ENCODE measurements at regions not wholly inside any gene's neighbourhood (a gene's known extent, or its start where the extent isn't known, plus 50 kb on each side); places are given as distances from the start of the nearest gene placed in this dataset.

- Histone ChIP-seq H3K9me3 (no peaks in the 10 kb centered on the region), H3K27ac (no peak overlapping the region), H3K4me1 (no peaks in the 10 kb centered on the region), H3K4me3 (no peak overlapping the region), H3K27me3 (no peaks in the 10 kb centered on the region), H3K36me3 (no peaks in the 10 kb centered on the region)
- no peak for DNase-seq (ENCODE audit: low spot score)
- TF ChIP-seq, protein P1, sequence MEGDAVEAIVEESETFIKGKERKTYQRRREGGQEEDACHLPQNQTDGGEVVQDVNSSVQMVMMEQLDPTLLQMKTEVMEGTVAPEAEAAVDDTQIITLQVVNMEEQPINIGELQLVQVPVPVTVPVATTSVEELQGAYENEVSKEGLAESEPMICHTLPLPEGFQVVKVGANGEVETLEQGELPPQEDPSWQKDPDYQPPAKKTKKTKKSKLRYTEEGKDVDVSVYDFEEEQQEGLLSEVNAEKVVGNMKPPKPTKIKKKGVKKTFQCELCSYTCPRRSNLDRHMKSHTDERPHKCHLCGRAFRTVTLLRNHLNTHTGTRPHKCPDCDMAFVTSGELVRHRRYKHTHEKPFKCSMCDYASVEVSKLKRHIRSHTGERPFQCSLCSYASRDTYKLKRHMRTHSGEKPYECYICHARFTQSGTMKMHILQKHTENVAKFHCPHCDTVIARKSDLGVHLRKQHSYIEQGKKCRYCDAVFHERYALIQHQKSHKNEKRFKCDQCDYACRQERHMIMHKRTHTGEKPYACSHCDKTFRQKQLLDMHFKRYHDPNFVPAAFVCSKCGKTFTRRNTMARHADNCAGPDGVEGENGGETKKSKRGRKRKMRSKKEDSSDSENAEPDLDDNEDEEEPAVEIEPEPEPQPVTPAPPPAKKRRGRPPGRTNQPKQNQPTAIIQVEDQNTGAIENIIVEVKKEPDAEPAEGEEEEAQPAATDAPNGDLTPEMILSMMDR (IDR thresholded peaks at IDR 0.05) = no peak
Measured at GRCh38 chr11:32032052-32032451, 58.8 kb upstream of the RCN1 start.

- Histone ChIP-seq H3K27ac (no peak overlapping the region), H3K9me3 (no peaks in the 10 kb centered on the region), H3K4me1 (no peaks in the 10 kb centered on the region), H3K4me3 (no peak overlapping the region), H3K27me3 (no peaks in the 10 kb centered on the region), H3K36me3 (no peaks in the 10 kb centered on the region)
- no peak for DNase-seq (ENCODE audit: low spot score)
- TF ChIP-seq, protein P1 (IDR thresholded peaks at IDR 0.05) = no peak
Measured at GRCh38 chr11:32030875-32031503, 59.9 kb upstream of the RCN1 start.

- no peak for DNase-seq (ENCODE audit: low spot score)
- H3K4me1 ChIP-seq = no peaks in the 10 kb centered on the region
- H3K36me3 ChIP-seq = no peaks in the 10 kb centered on the region
- H3K4me3 ChIP-seq = no peak overlapping the region
- no peaks in the 10 kb centered on the region for H3K9me3 ChIP-seq
- no peak overlapping the region for H3K27ac ChIP-seq
- no peaks in the 10 kb centered on the region for H3K27me3 ChIP-seq
- TF ChIP-seq, protein P1 (IDR thresholded peaks at IDR 0.05) = no peak
Measured at GRCh38 chr11:32029721-32030120, 61.2 kb upstream of the RCN1 start.

DNA sequence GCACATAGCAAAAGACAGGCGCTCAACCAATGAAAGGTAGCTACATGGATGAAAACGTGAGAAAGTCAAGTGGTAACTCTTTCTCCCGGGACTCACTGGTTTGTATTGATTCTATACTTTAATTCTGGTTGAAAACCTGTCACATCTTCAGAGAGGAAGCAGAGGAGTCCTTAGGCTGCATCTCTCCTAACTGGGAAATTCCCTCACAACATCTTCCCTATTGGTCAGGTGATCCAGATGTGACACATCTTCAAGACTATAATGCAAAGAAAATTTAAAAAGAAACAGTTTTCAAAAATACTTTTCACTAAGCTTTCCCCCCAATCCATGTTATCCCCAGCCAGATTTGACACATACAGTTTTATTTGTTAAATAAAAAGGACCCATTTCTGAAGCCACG lies 62.7 kb upstream of the RCN1 start:
- Histone ChIP-seq H3K9me3 (no peaks in the 10 kb centered on the region), H3K4me1 (no peaks in the 10 kb centered on the region), H3K27me3 (no peaks in the 10 kb centered on the region), H3K36me3 (no peaks in the 10 kb centered on the region), H3K4me3 (no peak overlapping the region), H3K27ac (no peak overlapping the region)
- TF ChIP-seq, protein P1 (IDR thresholded peaks at IDR 0.05) = no peak
- no peak for DNase-seq (ENCODE audit: low spot score)

GRCh38 chr11:32026766-32027165 lies 64.1 kb upstream of the RCN1 start:
- no peak for DNase-seq (ENCODE audit: low spot score)
- Histone ChIP-seq H3K9me3 (no peaks in the 10 kb centered on the region), H3K36me3 (no peaks in the 10 kb centered on the region), H3K27ac (no peak overlapping the region), H3K4me1 (no peaks in the 10 kb centered on the region), H3K4me3 (no peak overlapping the region), H3K27me3 (no peaks in the 10 kb centered on the region)
- TF ChIP-seq, protein P1 (IDR thresholded peaks at IDR 0.05) = no peak

GRCh38 chr11:32024948-32025347 lies 65.9 kb upstream of the RCN1 start:
- Histone ChIP-seq H3K4me1 (no peaks in the 10 kb centered on the region), H3K4me3 (no peak overlapping the region), H3K27ac (no peak overlapping the region), H3K36me3 (no peaks in the 10 kb centered on the region), H3K9me3 (no peaks in the 10 kb centered on the region), H3K27me3 (no peaks in the 10 kb centered on the region)
- DNase-seq (ENCODE audit: low spot score) = no peak
- TF ChIP-seq, protein P1 (IDR thresholded peaks at IDR 0.05) = no peak

Measured in right atrium auricular region (tissue), 2 donors.